ENCODE measurements at regions not wholly inside any gene's neighbourhood (a gene's known extent, or its start where the extent isn't known, plus 50 kb on each side); places are given as distances from the start of the nearest gene placed in this dataset.
"Not testable (repeated sequence)": the region's sequence is repeated elsewhere in the genome, so short reads cannot be mapped to it uniquely, and the experiment has no call there.

GRCh38 chr1:80566123-80566522 is 1234.6 kb upstream of the ADGRL2 start:
- no peaks in the 10 kb centered on the region for H3K9me3 ChIP-seq
- no peaks in the 10 kb centered on the region for H3K36me3 ChIP-seq (ENCODE audit: low read depth, missing control alignments)
- TF ChIP-seq POLR2A (IDR thresholded peaks at IDR 0.05) (no peak), CTCF (IDR thresholded peaks at IDR 0.05) (no peak)
- H3K27ac ChIP-seq: no peak overlapping the region
- no peak for DNase-seq
- WGBS, 2 donors: 92 to 97% methylated on average over 1 of the region's 1 CpG
- H3K4me1 ChIP-seq: no peaks in the 10 kb centered on the region
- H3K27me3 ChIP-seq: no peaks in the 10 kb centered on the region
- no peak overlapping the region for H3K4me3 ChIP-seq
- intact Hi-C loops (cut with DNase I; ENCODE audit: low total_unique reads): no loop called here

DNA sequence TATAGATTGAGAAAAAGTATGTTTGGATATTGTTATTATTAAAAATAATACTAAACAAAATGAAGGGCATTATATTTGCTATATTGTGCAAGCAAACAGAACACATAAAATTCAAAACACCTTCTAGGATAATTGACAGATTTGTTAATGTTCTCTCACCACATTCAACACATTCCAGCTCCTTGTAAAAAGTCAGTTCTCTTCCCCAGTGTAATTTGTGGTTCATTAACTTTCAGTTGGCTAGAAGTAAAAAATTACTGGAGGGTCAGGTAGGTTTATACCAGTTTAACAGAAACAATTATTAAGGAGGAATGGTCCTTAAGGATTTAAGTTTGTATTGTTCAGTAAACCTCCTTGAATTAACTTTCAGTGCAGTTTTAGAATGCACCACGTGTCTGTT is 1235.3 kb upstream of the ADGRL2 start:
- no peaks in the 10 kb centered on the region for H3K36me3 ChIP-seq (ENCODE audit: low read depth, missing control alignments)
- intact Hi-C loops (cut with DNase I; ENCODE audit: low total_unique reads): no loop called here
- no peak overlapping the region for H3K27ac ChIP-seq
- no peak for DNase-seq
- H3K27me3 ChIP-seq: no peaks in the 10 kb centered on the region
- no peaks in the 10 kb centered on the region for H3K4me1 ChIP-seq
- H3K9me3 ChIP-seq: no peaks in the 10 kb centered on the region
- H3K4me3 ChIP-seq: no peak overlapping the region
- WGBS, 2 donors: 49 to 64% methylated on average over 1 of the region's 1 CpG
- no peak for TF ChIP-seq CTCF (IDR thresholded peaks at IDR 0.05)
- TF ChIP-seq POLR2A (IDR thresholded peaks at IDR 0.05): no peak

GRCh38 chr1:80542231-80542630 is 1258.5 kb upstream of the ADGRL2 start:
- intact Hi-C loops (cut with DNase I; ENCODE audit: low total_unique reads): no loop called here
- DNase-seq: no peak
- TF ChIP-seq CTCF (IDR thresholded peaks at IDR 0.05) (no peak), POLR2A (IDR thresholded peaks at IDR 0.05) (no peak)
- H3K27ac ChIP-seq: no peak overlapping the region
- H3K4me1 ChIP-seq: no peaks in the 10 kb centered on the region
- H3K9me3 ChIP-seq: no peaks in the 10 kb centered on the region
- H3K27me3 ChIP-seq: no peaks in the 10 kb centered on the region
- WGBS, 2 donors: 74 to 78% methylated on average over 1 of the region's 1 CpG
- H3K4me3 ChIP-seq: no peak overlapping the region
- no peaks in the 10 kb centered on the region for H3K36me3 ChIP-seq (ENCODE audit: low read depth, missing control alignments)

GRCh38 chr1:80540596-80540995 is 1260.1 kb upstream of the ADGRL2 start:
- no peak overlapping the region for H3K4me3 ChIP-seq
- H3K27ac ChIP-seq: no peak overlapping the region
- H3K9me3 ChIP-seq: no peaks in the 10 kb centered on the region
- no peak for DNase-seq
- no peaks in the 10 kb centered on the region for H3K27me3 ChIP-seq
- no peaks in the 10 kb centered on the region for H3K36me3 ChIP-seq (ENCODE audit: low read depth, missing control alignments)
- no peaks in the 10 kb centered on the region for H3K4me1 ChIP-seq
- TF ChIP-seq POLR2A (IDR thresholded peaks at IDR 0.05): no peak
- no peak for TF ChIP-seq CTCF (IDR thresholded peaks at IDR 0.05)
- 87 to 92% methylated on average over 1 of the region's 1 CpG for WGBS, 2 donors
- intact Hi-C loops (cut with DNase I; ENCODE audit: low total_unique reads): no loop called here

GRCh38 chr1:80540149-80540548 is 1260.6 kb upstream of the ADGRL2 start:
- H3K9me3 ChIP-seq: no peaks in the 10 kb centered on the region
- WGBS, 2 donors: 88 to 95% methylated on average over 1 of the region's 1 CpG
- DNase-seq: no peak
- intact Hi-C loops (cut with DNase I; ENCODE audit: low total_unique reads): no loop called here
- H3K36me3 ChIP-seq (ENCODE audit: low read depth, missing control alignments): no peaks in the 10 kb centered on the region
- TF ChIP-seq POLR2A (IDR thresholded peaks at IDR 0.05) (no peak), CTCF (IDR thresholded peaks at IDR 0.05) (no peak)
- H3K27me3 ChIP-seq: no peaks in the 10 kb centered on the region
- H3K4me1 ChIP-seq: no peaks in the 10 kb centered on the region
- no peak overlapping the region for H3K4me3 ChIP-seq
- no peak overlapping the region for H3K27ac ChIP-seq

DNA sequence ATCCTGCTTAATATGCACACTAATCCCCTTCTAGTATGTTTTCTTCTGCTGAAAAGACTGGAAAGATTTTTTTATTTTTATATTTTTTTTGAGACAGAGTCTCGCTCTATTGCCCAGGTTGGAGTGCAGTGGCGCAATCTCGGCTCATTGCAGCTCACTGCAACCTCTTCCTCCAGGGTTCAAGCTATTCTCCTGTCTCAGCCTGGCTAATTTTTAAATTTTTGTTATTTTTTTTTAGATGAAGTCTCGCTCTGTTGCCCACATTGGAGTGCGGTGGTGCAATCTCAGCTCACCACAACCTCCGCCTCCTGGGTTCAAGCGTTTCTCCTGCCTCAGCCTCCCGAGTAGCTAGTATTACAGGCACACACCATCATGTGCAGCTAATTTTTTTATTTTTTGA is 1261.4 kb upstream of the ADGRL2 start:
- H3K4me1 ChIP-seq; intact Hi-C loops (cut with DNase I; ENCODE audit: low total_unique reads); H3K27me3 ChIP-seq; H3K27ac ChIP-seq; H3K36me3 ChIP-seq (ENCODE audit: low read depth, missing control alignments); H3K4me3 ChIP-seq; DNase-seq; H3K9me3 ChIP-seq: not testable (repeated sequence)
- 95 to 99% methylated on average over 8 of the region's 8 CpGs for WGBS, 2 donors
